Stimulated activated CD4-positive, alpha-beta T cell treated with anti-CD3 and anti-CD28 coated beads, Interleukin-15, amount 100 ng/mL, for 1 hour (primary cell): ENCODE measurements at regions not wholly inside any gene's neighbourhood (a gene's known extent, or its start where the extent isn't known, plus 50 kb on each side); places are given as distances from the start of the nearest gene placed in this dataset.
"Not testable (repeated sequence)": the region's sequence is repeated elsewhere in the genome, so short reads cannot be mapped to it uniquely, and the experiment has no call there.

ENCODE experiments used
- DNase-seq, 2 donors: peaks; one replicate each; pipeline ENCODE4 v3.0.0-alpha.2; 2020; ENCODE audit warnings: low read depth in 1 of 2, low spot score in 1 of 2

DNA sequence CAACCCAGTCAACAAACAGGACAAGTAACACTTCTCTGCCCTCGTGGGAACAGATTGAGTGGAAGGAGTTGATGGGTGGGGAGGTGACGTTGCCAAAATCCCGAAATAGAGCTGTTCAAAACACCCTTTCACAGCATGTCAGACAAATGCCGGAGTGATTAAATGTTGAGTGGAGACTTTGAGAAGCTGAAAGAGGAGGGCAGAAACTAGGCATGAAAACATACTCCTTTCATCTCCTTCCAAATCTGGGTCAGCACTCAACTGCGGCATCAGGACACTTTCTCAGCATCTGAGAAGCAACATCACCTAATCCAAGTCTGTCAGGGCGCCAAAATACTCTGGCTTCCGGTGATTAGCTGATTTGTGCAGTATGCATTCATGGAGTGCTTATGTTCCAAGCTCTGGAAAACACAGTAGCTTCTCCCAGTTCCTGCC lies 51.5 kb upstream of the MRI1 start:
- no peak for DNase-seq

DNA sequence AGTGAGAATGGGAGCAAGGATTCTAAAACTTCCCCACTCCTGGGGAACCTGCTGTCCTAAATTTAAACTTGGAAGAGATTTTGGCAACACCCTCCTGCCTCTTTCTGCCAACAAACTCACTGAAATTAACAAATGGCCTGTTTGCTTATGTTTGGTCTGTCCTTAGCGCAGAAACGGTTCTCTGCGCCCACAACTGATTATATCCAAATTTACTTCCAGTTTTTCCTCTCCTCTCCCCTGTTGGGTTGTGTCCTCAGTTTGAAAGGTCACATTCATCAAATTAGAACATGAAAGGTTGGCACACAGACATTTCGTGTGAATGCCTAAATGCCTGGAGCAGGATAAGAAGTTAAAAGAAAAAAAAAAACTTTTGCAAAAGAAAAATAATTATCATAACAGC lies 56.4 kb upstream of the MRI1 start:
- no peak for DNase-seq

DNA sequence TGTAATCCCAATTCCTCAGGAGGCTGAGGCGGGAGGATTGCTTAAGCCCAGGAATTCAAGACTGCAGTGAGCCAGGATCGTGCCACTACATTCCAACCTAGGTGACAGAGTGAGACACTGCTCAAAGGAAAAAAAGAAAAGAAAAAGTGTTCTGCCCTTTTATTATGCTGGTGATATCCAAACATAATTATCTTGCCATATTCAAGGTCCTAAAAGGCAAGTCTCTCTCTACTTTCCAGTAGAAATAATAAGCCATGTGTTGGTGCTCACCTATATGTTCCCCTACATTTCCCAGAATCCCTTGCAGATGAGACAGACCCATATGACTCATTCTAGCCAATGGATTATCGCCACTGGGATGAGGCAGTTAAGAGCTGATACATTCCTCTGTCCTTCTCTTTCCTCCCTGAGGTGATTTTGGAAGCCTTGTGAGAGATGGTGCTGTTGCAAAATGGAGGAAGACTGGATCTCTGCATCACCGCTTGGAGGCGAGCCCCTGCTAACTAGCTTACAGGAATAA lies 58.3 kb upstream of the MRI1 start:
- no peak for DNase-seq

DNA sequence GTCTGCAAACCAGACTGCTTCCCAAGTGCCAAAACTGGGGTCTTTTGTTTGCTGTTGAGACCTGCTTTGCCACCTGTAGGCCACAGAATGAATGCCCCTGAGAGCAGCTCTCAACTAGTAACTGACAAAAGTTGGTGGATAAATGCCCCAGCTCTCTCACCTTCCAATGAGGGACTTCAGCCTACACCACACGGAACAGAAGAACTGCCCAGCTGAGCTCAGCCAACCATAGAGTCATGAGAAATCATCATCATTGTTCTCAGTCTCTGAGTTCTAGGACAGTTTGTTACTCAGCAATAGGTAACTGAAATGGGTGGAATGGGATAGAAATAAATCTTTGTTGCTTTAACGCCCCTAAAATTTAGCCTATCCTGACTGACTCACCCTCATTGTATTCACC lies 59.1 kb upstream of the MRI1 start:
- DNase-seq = no peak

DNA sequence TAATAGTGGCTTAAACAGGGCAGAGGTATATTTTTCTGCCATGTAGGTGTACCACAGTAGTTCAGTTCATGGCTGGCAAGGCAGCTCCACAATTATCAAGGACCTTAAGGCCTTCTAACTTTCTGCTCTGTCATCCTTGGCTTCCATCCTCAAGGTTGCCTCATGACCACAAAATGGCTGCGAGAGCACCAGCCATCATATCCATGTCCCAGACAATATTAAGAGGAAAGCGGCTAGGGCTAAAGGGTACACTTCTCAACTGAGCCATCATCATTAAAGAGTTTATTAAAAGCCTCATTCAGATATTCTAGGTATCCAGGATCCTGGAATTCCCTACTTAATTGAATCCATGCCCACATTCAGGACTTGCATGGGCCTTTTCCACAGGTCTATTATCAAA lies 62.7 kb upstream of the MRI1 start:
- no peak for DNase-seq

DNA sequence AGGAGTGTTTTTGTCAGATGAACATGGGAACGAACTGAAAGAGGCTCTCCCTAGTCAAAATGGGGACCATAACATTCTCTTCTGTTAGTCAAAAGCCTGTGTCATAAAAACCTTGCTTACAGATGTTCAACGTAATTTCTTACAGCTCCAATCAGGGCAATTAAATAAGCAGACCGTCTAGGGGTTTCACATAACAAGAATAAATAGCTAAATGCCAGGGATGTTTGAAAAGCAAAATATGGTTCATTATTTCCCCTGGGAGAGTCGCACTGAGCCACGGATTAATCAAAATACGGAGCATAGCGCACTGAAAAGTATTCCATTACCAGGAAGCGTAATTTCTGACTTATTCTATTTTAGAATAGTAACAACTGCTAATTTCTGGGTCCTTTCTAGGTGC lies 63.7 kb upstream of the MRI1 start:
- no peak for DNase-seq

DNA sequence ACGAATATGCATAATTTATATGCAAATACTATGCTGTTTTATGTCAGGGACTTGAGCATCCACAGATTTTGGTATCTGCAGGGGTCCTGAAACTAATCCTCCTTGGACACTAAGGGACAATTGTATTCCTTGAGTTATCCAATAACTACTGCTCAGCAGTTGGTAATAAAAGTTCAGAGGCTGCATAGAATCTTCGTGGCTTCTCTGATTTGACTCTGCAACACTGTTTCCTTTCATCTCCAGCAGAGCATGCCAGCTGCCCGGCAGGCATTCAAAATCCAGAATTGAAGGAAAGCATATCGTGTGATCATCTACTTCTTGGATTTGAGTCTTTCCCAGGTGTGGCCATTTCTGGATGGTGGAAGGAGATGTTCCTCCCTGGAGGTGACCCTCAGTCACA lies 64.5 kb upstream of the MRI1 start:
- DNase-seq = no peak

DNA sequence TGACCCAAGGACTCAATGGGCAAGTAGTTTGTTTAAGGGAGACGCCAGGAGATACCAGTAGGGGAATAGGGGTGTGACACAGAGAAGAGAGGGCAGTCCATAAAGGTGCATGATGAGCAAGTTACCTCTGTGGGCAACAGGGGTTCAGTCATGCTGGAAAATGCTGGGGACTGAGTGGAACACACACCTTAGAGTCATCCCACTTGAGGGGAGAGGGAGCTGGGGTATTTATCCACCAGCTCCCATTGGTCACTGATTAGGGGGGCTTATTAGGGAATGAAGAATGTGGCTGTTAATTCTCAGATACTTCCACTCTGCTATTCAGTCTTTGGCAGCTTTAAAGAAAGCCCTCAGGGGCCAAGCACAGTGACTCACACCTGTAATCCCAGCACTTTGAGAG lies 67.5 kb upstream of the MRI1 start:
- DNase-seq = no peak

DNA sequence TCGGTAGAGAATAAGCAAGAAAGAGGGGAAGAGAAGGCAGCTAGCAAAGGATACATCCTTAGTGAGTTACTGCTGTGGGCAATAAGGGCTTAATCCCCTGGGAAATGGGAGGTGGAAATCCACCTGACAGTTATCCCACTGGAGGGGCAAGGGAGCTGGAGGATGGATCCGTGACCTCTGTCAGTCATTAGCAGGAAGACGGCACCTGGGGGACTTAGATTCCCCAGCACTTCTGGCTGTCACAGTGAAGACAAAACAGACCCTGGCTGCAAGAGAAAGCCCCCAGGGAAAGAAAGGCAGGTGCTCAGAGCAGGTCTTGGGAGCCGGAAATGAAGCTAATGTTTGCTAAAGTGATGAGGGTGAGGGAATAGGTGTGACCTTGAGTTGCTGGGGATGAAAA lies 70.4 kb upstream of the MRI1 start:
- no peak for DNase-seq

DNA sequence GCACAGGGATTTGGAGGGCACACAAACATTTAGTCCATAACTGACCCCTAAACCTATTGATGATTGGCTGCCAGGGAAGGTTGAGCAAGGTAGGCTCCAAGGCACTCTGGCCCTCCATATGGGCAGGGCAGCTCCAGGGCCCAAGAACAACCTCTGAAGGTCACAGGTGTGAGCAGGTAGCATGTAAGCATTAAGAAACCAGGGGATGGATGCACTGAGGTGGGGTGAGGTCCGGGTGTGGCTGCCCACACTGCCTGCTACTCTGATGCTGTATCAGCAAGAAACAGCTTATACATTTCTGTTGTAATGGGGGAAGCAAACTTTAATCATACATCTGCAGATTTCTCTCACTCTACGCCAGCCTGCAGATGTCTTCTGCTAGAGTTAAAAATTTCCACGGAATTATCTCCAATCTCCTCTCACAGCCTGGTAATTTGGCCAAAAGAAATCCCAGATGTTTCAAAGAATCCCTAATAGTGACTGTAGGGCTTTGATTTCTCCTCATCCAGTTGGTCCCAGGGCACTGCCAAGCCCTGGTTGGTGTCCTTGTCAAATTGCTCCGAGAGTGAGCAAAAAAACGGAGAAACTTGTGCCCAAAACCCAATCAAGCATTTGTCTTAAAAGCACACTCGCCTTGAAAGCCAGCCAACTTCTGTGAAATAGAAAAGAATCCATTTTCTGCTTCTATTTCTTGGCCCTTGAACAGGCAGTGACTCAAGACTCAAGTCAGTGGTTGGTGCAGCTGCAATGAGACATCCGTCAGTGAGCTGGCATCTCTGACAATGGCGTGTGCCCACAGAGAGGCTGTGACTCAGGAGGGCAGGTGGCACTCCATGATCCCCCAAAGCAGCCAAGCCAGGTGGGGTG lies 72.5 kb upstream of the MRI1 start:
- no peak for DNase-seq

DNA sequence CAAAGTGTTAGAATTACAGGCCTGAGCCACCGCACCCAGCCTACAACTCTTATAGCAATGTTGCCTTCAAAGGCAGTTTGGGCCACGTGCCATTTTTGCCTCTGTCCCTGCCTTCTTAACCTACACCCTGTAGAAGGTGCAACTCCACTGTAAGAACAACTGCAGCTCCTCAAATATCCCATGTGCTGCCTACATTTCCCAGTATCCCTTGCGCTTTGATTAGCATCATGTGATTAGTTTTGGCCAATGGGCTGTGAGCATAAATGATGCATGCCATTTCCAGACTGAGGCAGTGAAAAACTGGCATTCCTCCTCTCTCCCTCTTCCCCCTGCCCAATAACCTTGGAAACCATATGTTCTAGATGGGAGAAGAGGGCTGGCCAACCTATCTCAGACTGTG lies 75.2 kb upstream of the MRI1 start:
- no peak for DNase-seq

DNA sequence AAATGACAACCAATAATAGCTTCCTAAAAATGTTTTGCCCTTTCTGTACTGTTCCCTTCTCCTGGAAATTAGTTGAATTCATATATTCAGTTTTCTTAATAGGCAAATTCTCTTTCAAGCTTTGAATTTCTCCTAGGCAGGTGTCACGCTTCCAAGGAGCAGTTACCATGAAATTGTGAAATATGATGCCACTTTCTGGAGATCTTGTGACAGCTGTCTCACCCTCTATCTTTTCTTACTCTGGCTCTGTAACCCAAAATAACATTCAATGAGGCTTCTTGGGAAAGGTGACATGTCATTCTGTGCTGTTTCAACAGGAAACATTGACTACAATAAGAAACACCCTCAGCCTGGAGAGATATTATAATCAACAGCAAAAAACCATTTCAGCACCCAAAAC lies 80.3 kb upstream of the MRI1 start:
- DNase-seq = no peak

DNA sequence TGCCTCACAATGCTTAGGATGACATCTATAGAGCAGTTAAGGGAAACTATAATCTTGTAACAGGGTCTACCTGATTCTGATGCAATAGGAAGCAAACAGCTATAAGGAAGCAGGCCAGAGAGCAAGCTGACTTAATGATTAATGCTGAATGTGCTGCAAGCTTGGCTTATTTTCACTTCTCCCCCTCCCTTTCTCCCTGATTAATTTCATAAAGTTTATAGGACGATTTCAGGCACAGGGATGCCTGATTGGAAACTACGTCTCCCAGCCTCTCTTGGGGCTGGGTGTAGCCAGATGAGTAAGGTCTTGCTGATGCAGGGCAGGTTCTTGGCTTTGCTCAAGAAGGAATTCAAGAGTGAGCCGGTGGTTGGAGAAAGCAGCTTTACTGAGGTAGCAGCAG lies 82.8 kb upstream of the MRI1 start:
- DNase-seq = no peak

DNA sequence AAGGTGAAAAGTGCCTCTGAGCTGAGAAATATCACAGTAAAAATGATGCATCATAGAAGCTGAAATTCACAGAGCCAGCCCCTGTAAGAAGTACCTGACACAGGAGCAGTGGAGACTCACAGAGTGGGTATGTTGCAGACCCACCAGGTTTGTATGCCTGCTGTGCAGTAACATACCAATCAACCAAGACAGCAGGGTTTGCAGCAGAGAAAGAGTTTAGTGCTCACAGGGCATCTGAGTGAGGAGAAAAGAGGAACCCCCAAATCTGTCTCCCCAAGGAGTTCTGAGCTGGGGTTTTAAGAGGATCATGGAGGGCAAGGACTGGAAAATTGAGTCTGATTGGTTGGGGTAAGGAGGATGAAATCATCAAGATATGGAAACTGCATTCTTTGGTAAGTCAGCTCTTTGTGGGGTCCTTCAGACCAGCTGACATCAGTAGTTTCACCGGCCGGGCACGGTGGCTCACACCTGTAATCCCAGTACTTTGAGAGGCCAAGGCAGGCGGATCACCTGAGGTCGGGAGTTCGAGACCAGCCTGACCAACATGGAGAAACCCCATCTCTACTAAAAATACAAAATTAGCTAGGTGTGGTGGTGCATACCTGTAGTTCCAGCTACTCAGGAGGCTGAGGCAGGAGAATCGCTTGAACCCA lies 83.5 kb upstream of the MRI1 start:
- DNase-seq = not testable (repeated sequence)

DNA sequence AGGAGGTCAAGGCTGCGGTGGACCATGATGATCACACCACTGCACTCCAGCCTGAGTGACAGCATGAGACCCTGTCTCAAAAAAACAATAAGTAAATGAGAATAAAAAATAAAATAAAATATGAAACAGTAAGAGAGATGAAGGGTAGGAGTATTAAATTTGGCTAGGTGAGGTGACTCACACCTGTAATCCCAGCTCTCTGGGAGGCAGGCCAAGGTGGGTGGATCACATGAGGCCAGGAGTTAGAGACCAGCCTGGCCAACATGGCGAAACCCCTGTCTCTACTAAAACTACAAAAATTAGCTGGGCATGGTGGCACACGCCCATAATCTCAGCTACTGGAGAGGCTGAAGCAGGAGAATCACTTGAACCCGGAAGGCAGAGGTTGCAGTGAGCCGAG lies 87.4 kb upstream of the MRI1 start:
- DNase-seq = not testable (repeated sequence)

DNA sequence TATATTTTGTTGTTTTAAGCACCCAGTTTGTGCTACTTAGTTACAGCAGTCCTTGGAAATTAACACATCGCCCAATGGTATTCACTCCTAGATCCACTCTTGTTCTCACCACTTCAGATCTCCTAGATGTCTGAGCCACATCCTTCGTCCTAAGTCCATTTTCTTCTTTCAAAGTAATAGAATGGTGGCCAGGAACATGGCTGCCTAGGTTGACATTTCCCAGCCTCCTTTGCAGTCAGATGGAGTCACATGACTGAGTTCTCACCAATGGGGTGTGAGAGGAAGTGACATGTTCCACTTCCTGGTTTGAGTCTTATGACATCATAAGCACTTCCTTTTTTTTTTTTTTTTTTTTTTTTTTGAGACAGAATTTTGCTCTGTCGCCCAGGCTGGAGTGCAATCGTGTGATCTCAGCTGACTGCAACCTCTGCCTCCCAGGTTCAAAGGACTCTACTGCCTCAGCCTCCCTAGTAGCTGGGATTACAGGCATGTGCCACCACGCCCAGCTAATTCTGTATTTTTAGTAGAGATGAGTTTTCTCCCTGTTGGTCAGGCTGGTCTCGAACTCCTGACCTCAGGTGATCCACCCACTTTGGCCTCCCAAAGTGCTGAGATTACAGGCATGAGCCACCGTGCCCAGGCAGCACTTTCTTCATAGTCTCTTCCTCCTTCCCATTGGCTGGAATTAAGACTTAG lies 91.7 kb upstream of the MRI1 start:
- DNase-seq = not testable (repeated sequence)

DNA sequence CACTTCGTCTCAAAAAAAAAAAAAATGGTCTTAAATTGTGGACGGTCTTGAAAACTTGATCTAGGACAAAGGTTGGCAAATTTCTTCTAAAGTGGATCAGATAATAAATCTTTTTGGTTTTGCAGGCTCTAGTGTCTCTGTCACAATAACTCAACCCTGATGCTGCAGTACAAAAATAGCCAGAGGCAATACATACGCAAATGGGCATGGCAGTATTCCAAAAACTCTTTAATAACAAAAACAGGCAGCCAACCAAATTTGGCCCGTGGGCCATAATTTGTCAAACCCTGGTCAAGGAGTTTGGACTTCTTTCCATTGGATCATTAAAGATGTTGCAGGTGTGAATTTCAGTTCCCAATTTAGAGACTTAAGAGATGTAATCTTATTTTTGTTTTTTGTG lies 93.5 kb upstream of the MRI1 start:
- no peak for DNase-seq

DNA sequence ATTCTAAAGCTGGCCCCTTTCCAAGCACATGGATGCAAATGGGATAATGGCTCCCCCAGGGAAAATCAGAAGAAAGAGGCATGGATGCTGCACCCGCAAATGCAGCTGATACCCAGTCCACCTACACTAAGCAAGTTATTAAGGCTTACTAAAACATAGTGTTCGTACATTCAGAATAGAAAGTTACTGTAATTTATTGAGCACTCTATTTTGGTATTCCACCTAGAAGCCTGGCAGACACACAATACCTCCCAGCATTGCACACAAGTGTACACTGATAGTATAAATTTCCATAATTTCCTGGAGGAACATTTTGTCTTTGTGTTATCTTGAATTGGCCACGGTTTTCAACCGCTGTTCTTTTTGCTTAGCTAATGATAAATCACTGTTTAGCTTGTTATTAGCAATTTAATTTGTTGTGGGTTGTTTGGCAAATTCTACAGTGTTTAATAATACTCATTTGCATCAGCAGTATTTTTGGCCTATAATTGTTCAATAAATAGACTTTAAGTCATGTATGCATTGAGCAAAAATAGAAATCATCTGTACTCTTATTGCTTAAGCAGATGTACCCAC lies 94.5 kb upstream of the MRI1 start:
- no peak for DNase-seq

DNA sequence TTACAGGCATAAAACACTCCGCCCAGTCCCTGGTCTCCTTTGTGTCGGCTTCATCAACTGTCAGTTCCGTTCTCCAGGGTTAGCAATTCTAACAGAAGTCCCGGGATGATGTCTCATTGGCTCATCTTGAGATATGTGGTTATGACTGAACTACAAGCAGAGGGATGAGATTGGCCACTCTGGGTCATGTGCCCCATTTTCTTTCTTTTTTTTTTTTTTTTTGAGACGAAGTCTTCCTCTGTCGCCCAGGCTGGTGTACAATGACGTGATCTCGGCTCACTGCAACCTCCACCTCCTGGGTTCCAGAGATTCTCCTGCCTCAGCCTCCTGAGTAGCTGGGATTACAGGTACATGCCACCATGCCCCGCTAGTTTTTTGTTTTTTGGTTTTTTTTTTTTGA lies 95.4 kb upstream of the MRI1 start:
- DNase-seq = no peak

DNA sequence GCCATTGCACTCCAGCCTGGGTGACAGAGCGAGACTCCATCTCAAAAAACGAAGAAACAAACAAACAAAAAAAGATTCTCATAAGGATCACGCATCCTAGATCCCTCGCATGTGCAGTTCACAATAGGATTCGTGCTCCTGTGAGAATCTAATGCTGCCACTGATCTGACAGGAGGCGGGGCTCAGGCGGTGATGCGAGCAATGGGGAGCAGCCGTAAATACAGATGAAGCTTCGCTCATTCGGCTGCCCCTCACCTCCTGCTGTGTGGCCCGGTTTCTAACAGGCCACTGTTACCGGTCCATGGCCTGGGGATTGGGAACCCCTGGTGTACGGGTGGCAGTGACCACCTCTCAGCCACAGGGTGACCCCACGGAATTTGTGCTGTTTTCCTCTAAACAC lies 98.2 kb upstream of the MRI1 start:
- DNase-seq = no peak

DNA sequence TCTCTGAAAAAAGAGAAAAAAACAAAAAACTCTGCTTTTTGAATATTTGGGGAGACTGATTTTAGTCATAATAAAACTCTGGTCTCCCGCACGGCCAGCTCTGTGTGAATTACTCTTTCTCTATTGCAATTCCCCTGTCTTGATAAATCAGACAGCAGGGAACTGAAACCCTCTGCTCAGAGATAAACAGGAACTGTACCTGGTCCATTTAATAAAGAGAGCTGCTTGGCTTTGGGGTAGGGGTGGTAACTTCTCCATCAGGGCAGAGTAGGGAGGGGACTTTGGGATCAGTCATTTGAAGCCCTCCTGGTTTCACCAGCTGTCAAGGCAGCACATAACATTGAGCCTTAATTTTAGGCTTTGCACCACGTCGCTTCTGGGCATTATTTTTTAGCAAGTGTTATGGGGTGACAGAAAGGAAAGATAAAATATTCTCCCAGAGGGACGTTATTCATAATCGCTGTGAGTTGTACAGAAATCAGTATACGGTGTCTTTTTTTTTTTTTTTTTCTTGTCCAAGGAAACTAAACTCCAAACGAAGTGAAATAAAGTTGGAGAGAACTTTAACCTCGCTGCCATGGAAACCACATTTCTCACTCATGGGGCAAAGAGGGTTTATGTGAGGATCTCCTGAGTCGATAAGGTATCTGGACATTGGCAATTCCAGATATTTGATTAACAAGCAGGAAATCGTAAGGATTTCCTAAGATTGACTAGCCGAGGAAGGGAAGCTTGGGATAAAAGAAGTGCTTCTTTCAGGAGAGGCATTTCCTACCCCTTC lies 99.0 kb upstream of the MRI1 start:
- DNase-seq = no peak
